ENCODE measurements at regions not wholly inside any gene's neighbourhood (a gene's known extent, or its start where the extent isn't known, plus 50 kb on each side); places are given as distances from the start of the nearest gene placed in this dataset.

GRCh38 chr2:104447831-104448434 is 406.0 kb upstream of the POU3F3 start:
- no peak for TF ChIP-seq CTCF (IDR thresholded peaks at IDR 0.05)
- TF ChIP-seq POLR2AphosphoS5 (IDR thresholded peaks at IDR 0.05; ENCODE audit: insufficient read depth in 1 of 2, low read depth in 1 of 2), result no peak
- no peak for TF ChIP-seq POLR2A (IDR thresholded peaks at IDR 0.05)
